Activated naive CD8-positive, alpha-beta T cell treated with anti-CD3 and anti-CD28 coated beads, Interleukin-2, amount 50 U/mL, for 24 hours (primary cell): ENCODE measurements at regions not wholly inside any gene's neighbourhood (a gene's known extent, or its start where the extent isn't known, plus 50 kb on each side); places are given as distances from the start of the nearest gene placed in this dataset.

ENCODE experiments used
- ATAC-seq: fragments of 150-1000 bp; cut with Tn5 transposase; one replicate; pipeline ENCODE4 v1.10.0; 2021
- DNase-seq: peaks from one replicate; pipeline ENCODE4 v3.0.0; 2021
- H3K27ac Mint-ChIP-seq: one replicate; pipeline ENCODE4 v1.8.0; 2021; ENCODE audit warnings: mild to moderate bottlenecking, mixed read lengths
- H3K27me3 Mint-ChIP-seq: one replicate; pipeline ENCODE4 v1.8.0; 2021; ENCODE audit warnings: mixed read lengths
- H3K36me3 Mint-ChIP-seq: one replicate; pipeline ENCODE4 v1.8.0; 2021; ENCODE audit warnings: low read depth, mixed read lengths
- H3K4me1 Mint-ChIP-seq: one replicate; pipeline ENCODE4 v1.8.0; 2021; ENCODE audit warnings: mixed read lengths
- H3K4me3 Mint-ChIP-seq: one replicate; pipeline ENCODE4 v1.8.0; 2021; ENCODE audit warnings: mild to moderate bottlenecking, moderate library complexity, mixed read lengths
- H3K9me3 Mint-ChIP-seq: one replicate; pipeline ENCODE4 v1.8.0; 2021; ENCODE audit warnings: mixed read lengths

DNA sequence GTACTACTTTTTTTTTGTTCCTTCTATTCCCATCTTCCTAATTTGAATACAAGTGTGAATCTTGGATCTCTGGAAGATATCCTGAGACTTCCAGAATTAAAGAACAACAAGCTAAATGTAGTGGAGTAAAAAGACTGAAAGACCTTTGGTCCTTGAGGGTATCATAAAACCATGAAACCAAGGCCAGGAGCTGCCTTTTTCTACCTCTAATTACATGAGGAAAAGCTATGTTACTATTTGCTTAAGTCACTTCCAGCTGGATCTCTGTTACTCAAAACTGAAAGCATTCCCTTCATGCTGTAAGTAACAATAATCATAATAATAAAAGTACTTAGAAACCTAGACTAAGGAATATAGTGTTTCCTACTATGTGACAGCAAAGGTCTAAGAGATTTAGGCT, 649.6 kb downstream of the KCTD16 start:
- no peaks in the 10 kb centered on the region for H3K27me3 Mint-ChIP-seq
- ATAC-seq (no peak), DNase-seq (no peak)
- H3K4me1 Mint-ChIP-seq = no peaks in the 10 kb centered on the region
- no peak overlapping the region for H3K4me3 Mint-ChIP-seq
- no peak overlapping the region for H3K27ac Mint-ChIP-seq
- H3K9me3 Mint-ChIP-seq = peaks cover 5% of the 10 kb centered on the region
- H3K36me3 Mint-ChIP-seq = no peaks in the 10 kb centered on the region

DNA sequence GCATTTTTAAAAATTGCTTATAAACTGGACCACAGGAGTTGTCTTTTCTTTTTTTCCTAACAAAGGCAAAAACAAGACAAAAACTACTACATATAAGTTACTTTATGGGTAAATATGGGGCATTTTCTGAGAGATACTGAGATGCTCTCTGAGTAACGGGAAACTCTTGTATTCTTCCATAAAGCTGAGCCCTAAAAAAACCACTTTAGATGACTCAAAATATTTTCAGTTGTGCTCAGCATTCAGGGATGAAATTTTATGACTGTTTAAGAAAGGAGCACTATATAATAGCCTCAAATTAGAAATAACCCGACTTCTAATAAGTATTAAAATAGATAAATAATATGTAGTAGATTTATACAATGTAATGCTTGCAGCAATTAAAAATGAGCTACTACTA, 644.5 kb downstream of the KCTD16 start:
- Mint-ChIP-seq H3K27ac (no peak overlapping the region), H3K36me3 (no peaks in the 10 kb centered on the region), H3K4me3 (no peak overlapping the region), H3K27me3 (no peaks in the 10 kb centered on the region), H3K4me1 (no peaks in the 10 kb centered on the region), H3K9me3 (no peaks in the 10 kb centered on the region)
- no peak for DNase-seq
- no peak for ATAC-seq

DNA sequence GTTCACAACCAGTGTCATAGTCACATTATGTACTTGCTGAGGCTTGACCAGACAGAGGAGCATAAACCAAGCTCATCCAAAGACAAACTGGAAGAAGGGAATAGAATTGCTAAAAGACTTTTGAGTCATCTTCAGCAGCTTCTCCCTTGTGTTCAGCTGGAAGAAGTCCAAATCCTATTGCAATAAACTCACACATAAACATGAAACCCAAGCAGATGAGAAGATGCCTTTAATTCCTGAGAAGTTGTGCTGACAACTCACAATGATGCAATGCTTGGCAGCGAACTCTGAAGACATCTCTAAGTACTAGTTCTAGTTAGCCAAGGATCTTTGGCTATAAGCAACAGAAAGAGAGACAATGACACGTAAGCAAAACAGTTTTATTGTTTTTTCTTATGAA, 642.1 kb downstream of the KCTD16 start:
- Mint-ChIP-seq H3K4me1 (no peaks in the 10 kb centered on the region), H3K27ac (no peak overlapping the region), H3K36me3 (no peaks in the 10 kb centered on the region), H3K9me3 (no peaks in the 10 kb centered on the region), H3K27me3 (no peaks in the 10 kb centered on the region), H3K4me3 (no peak overlapping the region)
- DNase-seq (no peak), ATAC-seq (no peak)

DNA sequence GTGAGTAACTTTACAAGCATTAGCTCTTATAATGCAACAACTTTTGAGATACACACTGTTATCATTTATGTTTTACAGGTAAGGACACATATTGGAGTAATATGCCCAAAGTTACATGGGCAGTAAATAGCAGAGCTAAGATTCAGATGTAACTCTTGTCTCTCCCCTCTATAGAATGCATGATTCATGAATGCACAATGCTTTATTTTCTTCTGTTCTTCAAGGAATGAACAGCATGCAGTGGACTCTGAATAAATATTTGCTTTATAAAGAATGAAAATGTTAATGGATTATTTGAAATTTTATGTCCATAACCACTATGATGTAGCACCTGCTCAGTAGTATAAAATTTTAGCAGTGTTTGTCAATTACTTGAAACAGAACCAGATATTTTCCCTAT, 629.5 kb downstream of the KCTD16 start:
- Mint-ChIP-seq H3K4me1 (no peaks in the 10 kb centered on the region), H3K36me3 (no peaks in the 10 kb centered on the region), H3K27me3 (no peaks in the 10 kb centered on the region), H3K9me3 (no peaks in the 10 kb centered on the region), H3K27ac (no peak overlapping the region), H3K4me3 (no peak overlapping the region)
- no peak for DNase-seq
- ATAC-seq = no peak

DNA sequence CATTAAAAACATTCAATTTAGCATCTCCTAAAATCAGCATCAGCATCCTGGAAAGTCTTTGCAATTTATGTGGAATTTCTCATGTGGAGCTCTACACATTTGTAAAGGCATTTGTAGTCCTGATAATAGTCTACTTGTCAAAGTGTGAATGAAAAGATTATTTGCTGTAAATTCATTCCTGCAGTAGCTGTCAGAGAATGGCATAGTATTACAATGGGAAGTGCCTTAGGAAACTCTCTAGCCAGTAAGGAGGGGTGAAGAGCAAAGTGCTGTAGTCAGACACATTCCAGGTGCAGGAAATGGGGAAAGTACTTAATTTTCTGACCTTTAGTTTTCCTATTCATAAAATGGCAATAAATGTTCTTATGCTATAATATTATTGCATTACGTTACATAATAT, 627.9 kb downstream of the KCTD16 start:
- Mint-ChIP-seq H3K27ac (no peak overlapping the region), H3K27me3 (no peaks in the 10 kb centered on the region), H3K4me3 (no peak overlapping the region), H3K4me1 (no peaks in the 10 kb centered on the region), H3K9me3 (peaks cover 11% of the 10 kb centered on the region), H3K36me3 (no peaks in the 10 kb centered on the region)
- no peak for DNase-seq
- ATAC-seq = no peak

DNA sequence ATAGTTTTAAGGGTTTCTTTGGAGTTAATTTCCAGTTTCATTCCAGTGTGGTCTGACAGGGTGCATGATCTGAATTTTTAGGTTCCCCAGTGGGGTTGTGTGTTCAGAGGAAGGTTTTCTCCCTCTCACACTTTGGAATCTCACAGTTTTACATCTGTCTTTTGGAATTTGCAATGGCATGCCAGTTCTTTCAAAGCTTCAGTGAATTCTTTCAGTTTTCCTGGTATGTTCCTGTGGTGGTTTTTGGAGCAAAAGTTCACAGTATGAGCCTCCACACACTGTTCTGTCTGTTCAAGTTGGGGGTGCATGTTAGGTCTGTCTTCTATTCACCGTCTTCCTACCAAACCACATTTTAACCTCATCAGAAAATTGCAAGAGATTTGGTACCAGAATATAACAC, 624.2 kb downstream of the KCTD16 start:
- no peaks in the 10 kb centered on the region for H3K27me3 Mint-ChIP-seq
- H3K9me3 Mint-ChIP-seq = peaks cover 11% of the 10 kb centered on the region
- H3K36me3 Mint-ChIP-seq = no peaks in the 10 kb centered on the region
- no peaks in the 10 kb centered on the region for H3K4me1 Mint-ChIP-seq
- DNase-seq (no peak), ATAC-seq (no peak)
- no peak overlapping the region for H3K4me3 Mint-ChIP-seq
- no peak overlapping the region for H3K27ac Mint-ChIP-seq

DNA sequence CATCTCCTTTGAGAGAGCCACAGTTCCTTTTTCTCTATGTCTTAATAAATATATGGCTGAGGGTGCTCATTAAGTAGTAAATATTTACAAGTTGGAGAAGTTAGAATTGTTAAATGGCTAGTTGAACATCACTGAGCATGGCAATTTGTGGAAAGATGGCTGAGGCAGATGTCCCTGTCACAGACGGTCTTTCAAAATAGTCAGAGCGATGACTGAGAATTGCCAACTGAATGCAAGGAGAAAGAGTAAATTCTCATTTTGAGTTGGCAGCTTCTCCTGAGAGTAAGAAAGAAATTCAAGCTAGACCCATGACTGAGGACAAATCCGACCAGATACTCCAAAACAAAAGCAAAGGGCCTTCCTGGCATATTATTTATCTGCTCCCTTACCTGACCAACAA, 617.9 kb downstream of the KCTD16 start:
- Mint-ChIP-seq H3K9me3 (no peaks in the 10 kb centered on the region), H3K4me3 (no peak overlapping the region), H3K27ac (no peak overlapping the region), H3K4me1 (no peaks in the 10 kb centered on the region), H3K36me3 (no peaks in the 10 kb centered on the region), H3K27me3 (no peaks in the 10 kb centered on the region)
- no peak for ATAC-seq
- DNase-seq = no peak

DNA sequence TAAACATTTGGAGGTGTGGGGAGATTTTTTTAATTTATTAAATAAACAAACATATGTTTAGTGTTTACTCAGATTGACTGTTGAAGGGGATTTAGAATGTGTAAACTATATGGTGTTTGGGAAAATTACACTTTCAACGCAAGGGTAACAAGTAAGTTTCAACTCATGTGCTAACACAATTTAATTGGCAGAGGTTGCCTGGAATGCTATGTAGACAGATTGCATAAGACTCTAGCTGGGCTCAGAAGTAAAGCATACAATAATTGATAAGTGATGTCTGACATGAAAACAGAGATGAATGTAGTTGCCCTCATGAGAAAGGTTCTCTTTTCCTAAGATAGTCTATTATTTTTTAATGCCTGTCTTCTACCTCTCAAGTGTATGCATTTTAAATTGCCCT, 617.4 kb downstream of the KCTD16 start:
- Mint-ChIP-seq H3K4me1 (no peaks in the 10 kb centered on the region), H3K27ac (no peak overlapping the region), H3K27me3 (no peaks in the 10 kb centered on the region), H3K4me3 (no peak overlapping the region), H3K9me3 (no peaks in the 10 kb centered on the region), H3K36me3 (no peaks in the 10 kb centered on the region)
- no peak for ATAC-seq
- DNase-seq = no peak

DNA sequence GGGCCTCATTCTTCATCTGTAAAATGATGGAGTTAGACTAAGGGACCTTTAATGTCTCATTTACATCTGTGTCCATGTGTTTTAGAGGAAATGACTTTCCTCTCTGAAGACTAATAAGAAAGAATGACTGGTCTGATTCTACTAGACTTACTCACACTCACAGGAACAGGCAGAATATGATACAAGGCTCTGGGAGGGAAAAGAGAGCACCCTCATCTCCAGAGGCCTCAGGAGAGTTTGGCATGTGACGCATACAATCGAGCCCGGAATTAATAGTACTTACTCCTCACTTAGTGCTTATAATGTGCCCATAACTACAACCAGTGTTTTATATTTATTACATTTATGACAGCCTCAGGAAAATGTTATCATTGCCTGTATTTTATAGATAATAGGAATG, 608.7 kb downstream of the KCTD16 start:
- no peak for DNase-seq

DNA sequence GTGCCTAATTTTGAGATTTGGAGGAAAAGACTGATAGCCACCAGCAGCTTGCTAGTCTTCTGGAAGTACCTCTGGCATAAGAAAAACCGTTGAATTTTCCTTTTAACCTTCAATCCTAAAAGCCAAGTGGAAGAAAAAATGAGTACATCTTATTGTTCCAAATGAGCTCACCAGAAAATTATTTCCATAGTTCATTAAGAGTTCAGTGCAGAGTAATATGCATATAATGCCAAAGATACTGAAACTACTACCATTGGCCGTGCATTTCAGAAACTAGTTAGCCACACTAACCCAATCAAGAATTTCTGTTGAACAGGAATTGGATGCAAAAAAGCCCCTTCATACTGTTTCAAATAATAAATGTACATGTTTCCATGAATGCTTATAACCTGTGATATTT, 607.9 kb downstream of the KCTD16 start:
- DNase-seq (no peak), ATAC-seq (no peak)
- no peaks in the 10 kb centered on the region for H3K36me3 Mint-ChIP-seq
- H3K27ac Mint-ChIP-seq = no peak overlapping the region
- no peaks in the 10 kb centered on the region for H3K4me1 Mint-ChIP-seq
- no peaks in the 10 kb centered on the region for H3K27me3 Mint-ChIP-seq
- no peak overlapping the region for H3K4me3 Mint-ChIP-seq
- peaks cover 8% of the 10 kb centered on the region for H3K9me3 Mint-ChIP-seq

More for the DNA sequence above, 608.7 kb downstream of the KCTD16 start:
- peaks cover 8% of the 10 kb centered on the region for H3K9me3 Mint-ChIP-seq
- no peak overlapping the region for H3K4me3 Mint-ChIP-seq
- no peak for ATAC-seq
- H3K4me1 Mint-ChIP-seq = no peaks in the 10 kb centered on the region
- H3K36me3 Mint-ChIP-seq = no peaks in the 10 kb centered on the region
- H3K27me3 Mint-ChIP-seq = no peaks in the 10 kb centered on the region
- no peak overlapping the region for H3K27ac Mint-ChIP-seq

DNA sequence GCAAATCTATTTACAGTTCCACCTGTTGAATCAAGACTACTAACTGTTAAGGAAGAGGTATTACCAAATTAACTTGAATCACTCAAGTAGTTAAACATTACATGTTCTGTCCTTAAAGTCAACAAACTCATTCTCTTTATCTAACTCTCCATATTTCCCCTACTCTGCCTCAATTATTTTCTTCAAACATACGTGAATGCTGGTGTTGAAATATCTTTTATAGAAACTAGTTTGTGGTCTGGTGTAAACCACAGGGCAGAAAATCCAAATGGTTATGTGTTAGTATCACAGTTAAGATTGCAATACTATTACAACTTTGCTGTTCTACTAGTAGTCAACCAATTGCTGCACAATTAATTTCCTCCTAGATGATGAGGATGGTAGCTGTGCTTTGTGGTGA, 603.5 kb downstream of the KCTD16 start:
- Mint-ChIP-seq H3K9me3 (peaks cover 4% of the 10 kb centered on the region), H3K27ac (no peak overlapping the region), H3K36me3 (no peaks in the 10 kb centered on the region), H3K4me1 (no peaks in the 10 kb centered on the region), H3K4me3 (no peak overlapping the region), H3K27me3 (no peaks in the 10 kb centered on the region)
- DNase-seq = no peak
- no peak for ATAC-seq

DNA sequence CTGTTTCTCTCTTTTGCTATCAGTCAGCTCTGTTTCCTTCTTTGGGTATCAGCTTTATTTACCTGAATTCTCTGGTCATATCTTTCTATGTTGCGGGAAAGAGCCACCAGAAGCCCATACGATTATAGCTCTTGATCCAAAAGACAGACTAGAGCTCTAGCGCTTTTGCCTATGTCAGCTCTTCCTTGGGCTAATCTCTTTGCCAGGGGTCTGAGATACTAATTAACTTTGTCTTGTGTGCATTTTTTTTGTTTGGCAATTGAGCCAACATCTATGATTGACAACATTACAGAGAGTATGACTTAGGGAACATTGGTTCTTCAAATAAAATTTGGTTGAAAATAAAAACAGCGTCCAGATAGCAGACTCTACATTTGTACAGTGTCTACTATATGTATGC, 603.0 kb downstream of the KCTD16 start:
- DNase-seq (no peak), ATAC-seq (no peak)
- no peaks in the 10 kb centered on the region for H3K27me3 Mint-ChIP-seq
- H3K36me3 Mint-ChIP-seq = no peaks in the 10 kb centered on the region
- H3K27ac Mint-ChIP-seq = no peak overlapping the region
- H3K4me3 Mint-ChIP-seq = no peak overlapping the region
- H3K9me3 Mint-ChIP-seq = peaks cover 4% of the 10 kb centered on the region
- H3K4me1 Mint-ChIP-seq = no peaks in the 10 kb centered on the region

DNA sequence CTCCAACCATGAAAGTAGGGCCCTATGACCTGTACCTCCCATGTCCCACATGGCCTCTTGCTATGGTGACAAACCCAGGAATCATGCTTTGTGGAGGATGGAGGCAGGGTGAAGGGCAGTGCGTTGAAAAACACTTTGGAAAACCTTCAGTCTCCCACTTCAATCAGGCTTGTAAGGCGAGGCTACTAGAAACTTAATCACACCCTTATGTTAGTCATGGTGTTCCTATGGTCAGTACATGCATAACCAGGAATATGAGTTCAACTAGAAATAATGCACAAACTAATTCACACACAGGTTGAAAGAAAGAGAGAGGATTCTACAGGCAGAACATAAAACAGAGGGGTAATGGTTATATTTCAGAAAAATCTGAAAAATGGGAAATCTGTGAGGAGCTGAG, 601.1 kb downstream of the KCTD16 start:
- no peak for DNase-seq
- no peak overlapping the region for H3K27ac Mint-ChIP-seq
- H3K9me3 Mint-ChIP-seq = peaks cover 4% of the 10 kb centered on the region
- ATAC-seq = no peak
- no peaks in the 10 kb centered on the region for H3K27me3 Mint-ChIP-seq
- H3K4me1 Mint-ChIP-seq = no peaks in the 10 kb centered on the region
- H3K4me3 Mint-ChIP-seq = no peak overlapping the region
- no peaks in the 10 kb centered on the region for H3K36me3 Mint-ChIP-seq

DNA sequence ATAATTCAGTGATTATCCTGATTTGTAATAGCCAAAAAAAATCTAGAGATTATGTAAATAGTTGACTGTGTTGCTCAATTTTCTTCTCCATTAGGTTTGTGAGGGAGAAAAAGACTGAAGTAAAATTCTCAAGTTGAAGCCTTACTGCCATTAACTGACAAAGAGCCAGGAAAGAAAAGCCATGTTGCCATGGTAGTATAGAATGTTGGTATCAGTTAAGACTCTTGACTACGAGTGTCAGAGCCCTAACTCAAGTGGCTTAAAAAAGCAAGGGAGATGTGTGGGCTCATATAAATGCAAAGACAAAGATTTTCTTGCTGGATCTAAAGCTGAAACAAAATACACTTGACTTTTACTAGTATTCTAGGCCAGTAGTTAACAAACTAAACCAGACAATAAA, 571.7 kb downstream of the KCTD16 start:
- no peaks in the 10 kb centered on the region for H3K27me3 Mint-ChIP-seq
- no peaks in the 10 kb centered on the region for H3K4me1 Mint-ChIP-seq
- no peak overlapping the region for H3K27ac Mint-ChIP-seq
- no peak overlapping the region for H3K4me3 Mint-ChIP-seq
- DNase-seq (no peak), ATAC-seq (no peak)
- H3K9me3 Mint-ChIP-seq = peaks cover 5% of the 10 kb centered on the region
- H3K36me3 Mint-ChIP-seq = no peaks in the 10 kb centered on the region

DNA sequence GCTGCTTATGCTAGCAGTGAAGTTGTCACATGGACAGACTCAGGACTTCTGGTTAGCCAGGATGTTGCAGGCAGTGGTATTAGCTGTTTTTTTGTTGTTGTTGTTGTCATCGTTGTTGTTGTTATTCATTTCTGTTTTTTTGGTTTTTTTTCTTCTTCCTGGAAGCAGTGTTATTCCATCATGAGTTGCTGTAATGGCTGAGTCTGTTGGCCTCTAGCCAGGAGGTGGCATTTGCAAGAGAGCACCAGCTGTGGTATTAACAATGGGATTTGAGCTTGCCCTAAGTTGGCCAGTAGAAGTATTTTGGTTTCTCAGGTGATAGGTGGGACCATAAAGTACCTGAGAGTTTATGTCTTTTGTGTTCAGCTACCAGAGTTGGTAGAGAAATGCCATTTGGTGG, 561.1 kb downstream of the KCTD16 start:
- H3K9me3 Mint-ChIP-seq = peaks cover 21% of the 10 kb centered on the region
- H3K4me3 Mint-ChIP-seq = no peak overlapping the region
- no peaks in the 10 kb centered on the region for H3K27me3 Mint-ChIP-seq
- ATAC-seq (no peak), DNase-seq (no peak)
- H3K36me3 Mint-ChIP-seq = no peaks in the 10 kb centered on the region
- H3K4me1 Mint-ChIP-seq = no peaks in the 10 kb centered on the region
- no peak overlapping the region for H3K27ac Mint-ChIP-seq

DNA sequence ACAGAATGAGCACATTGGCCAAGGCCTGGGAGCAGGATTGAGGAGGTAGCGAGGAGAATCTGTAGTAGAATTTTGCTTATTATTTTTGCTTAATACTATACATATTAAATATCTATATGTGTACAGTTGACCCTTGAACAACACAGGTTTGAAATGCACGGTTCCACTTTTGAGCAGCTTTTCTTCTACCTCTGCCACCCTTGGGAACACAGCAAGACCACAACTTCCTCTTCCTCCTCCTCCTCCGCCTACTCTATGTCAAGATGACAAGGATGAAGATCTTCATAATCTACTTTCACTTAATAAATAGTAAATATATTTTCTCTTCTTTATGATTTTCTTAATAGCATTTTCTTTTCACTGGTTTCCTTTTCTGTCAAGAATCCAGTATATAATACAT, 541.4 kb downstream of the KCTD16 start:
- H3K36me3 Mint-ChIP-seq = no peaks in the 10 kb centered on the region
- no peaks in the 10 kb centered on the region for H3K4me1 Mint-ChIP-seq
- H3K27ac Mint-ChIP-seq = no peak overlapping the region
- DNase-seq (no peak), ATAC-seq (no peak)
- no peak overlapping the region for H3K4me3 Mint-ChIP-seq
- peaks cover 3% of the 10 kb centered on the region for H3K9me3 Mint-ChIP-seq
- no peaks in the 10 kb centered on the region for H3K27me3 Mint-ChIP-seq
